Forelimb muscle (tissue), 1 donor: ENCODE measurements at regions not wholly inside any gene's neighbourhood (a gene's known extent, or its start where the extent isn't known, plus 50 kb on each side); places are given as distances from the start of the nearest gene placed in this dataset.
"Not testable (repeated sequence)": the region's sequence is repeated elsewhere in the genome, so short reads cannot be mapped to it uniquely, and the experiment has no call there.

Source experiments
- DNase-seq: peaks from one replicate; pipeline ENCODE4 v3.0.0-alpha.2; 2013; ENCODE audit warnings: low read depth

DNA sequence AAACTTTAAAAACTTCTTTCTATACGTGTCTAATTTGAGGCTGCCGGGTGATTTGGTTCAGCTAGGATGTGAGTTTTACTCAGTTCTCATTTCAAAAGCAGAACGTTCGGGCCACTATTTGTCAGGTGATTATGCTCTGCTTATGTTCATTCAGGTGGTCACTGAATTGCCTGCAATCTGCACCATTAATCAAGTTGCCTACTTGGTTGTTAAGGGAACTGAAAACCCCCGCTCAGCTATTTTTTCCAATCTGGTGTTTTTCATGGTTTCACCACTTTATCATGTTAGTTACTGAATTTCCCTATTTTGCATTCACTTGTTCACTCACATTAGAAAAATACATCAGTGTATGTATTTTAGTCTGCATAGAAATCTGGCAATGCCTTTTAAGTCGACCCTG, 523.0 kb downstream of the CSNK1G3 start:
- DNase-seq, result no peak

DNA sequence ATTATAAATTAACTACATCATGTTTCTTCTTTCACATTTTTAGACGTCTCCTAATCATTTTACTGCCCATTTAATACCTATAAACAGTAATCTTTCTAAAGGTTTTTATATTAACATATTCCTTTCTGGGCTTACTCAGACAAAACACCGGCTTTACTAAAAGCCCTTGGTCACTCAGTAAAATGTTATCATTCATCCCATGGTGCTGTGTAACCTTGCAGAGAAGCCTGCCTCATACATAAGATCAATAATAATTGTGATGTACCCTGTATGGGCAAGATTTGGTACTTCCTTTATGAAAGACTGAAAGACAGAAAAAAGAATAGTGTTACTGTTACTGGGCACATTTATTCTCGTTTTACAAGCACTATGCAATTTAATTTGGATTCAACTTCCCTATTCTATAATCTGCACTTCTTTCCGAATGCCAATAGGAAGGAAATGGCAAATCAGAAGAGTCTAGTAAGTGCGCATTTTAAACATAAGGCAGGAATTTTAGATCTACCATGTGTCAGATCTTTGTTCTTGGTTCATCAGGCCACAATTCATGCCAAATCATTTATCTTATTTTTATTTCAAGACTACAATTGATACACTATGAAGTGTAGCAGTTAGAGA, 522.2 kb downstream of the CSNK1G3 start:
- DNase-seq, result no peak

GRCh38 chr5:124030043-124030491, 518.1 kb downstream of the CSNK1G3 start:
- DNase-seq, result no peak

GRCh38 chr5:124027441-124027840, 515.5 kb downstream of the CSNK1G3 start:
- DNase-seq, result no peak

DNA sequence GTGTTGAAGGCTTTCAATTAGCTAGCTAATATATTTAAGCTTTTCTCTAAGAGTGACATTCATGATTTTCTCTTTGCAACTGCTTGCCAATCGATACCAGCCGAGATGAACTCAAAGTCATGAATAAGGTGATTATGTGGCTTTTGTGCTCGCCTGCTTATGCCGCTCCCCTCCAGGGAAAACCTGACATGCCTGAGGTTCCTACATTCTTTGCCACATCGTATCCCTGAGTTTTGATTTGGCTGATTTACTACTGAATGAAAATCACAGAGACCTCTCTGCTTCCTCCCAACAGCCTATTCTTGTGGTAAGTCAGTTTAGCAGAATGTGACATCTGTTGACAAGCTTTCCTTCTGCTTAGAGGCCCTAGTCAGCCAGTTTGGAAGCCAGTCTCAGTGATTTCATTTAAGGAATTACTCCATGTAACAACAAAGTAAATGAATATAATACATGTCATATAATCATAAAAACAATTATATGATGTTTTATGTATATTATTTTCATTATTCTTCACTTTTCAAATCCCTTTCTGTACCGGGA, 513.4 kb downstream of the CSNK1G3 start:
- DNase-seq, result no peak

DNA sequence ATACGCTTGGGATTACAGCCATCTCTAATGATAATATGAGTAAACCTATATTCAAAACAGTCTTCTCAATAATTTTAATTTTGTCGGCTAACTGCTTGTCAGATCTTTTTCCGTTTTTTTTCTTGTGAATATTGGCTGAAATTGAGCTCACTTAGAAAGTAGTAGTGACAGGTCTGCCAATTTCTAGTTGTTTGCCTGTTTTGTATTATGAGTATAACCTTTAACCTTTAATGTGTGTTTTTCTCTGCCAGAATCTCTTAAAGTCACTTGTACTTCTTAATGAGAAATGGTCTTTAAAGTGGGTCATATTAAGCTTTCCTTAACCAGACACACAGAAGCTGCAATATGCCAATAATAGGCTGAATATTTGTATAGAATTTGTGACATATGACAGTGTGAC, 511.0 kb downstream of the CSNK1G3 start:
- no peak for DNase-seq

DNA sequence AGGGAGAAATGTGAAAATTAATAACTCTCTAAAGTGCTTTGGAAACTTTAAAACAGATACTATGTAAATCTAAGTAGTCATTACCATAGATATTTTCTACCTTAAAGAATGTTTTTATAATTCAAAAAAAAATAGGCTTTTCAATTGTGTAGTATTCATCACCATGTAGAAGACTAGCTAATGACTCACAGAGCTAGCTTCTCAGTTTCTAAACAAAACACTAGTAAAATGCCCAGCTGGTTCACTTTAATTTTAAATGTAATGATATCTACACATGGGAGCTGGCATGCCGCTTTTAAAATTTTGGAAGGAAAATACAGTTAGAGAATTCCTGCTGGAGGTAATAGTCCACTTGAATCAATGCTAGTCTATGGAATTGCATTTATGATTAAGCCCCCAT, 509.8 kb downstream of the CSNK1G3 start:
- DNase-seq, result no peak

- DNase-seq, result no peak
Observed at GRCh38 chr5:124021066-124021641, 509.2 kb downstream of the CSNK1G3 start.

GRCh38 chr5:124017321-124017720, 505.3 kb downstream of the CSNK1G3 start:
- DNase-seq, result not testable (repeated sequence)

GRCh38 chr5:124007675-124008398, 495.9 kb downstream of the CSNK1G3 start:
- DNase-seq, result no peak

DNA sequence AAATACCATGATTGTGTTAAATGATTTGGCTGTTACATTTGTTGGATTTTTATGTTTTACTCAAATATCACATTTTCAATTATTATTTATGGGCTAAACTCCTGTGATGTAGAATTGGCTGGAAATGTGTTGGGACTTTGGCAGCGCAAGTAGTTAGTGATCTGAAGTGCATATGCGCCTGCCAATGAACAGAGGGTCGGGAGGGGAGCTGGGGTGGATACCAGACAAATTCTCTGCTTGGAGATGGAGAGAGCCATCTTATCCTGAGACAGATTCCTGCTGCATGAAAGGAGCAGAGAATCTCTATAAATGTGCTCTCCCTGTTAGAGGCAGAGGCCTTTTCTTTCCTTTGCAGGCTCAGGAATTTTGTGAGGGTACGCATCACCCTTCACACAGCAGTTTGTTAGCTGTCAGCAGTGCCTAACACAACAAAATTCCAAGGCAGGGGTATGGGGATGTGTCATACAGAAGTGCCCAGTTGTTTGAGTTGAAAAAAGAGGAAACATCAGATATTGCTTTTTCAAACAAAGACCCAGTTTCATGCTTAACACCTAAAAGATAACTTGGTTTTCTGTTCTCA, 489.1 kb downstream of the CSNK1G3 start:
- DNase-seq, result no peak

DNA sequence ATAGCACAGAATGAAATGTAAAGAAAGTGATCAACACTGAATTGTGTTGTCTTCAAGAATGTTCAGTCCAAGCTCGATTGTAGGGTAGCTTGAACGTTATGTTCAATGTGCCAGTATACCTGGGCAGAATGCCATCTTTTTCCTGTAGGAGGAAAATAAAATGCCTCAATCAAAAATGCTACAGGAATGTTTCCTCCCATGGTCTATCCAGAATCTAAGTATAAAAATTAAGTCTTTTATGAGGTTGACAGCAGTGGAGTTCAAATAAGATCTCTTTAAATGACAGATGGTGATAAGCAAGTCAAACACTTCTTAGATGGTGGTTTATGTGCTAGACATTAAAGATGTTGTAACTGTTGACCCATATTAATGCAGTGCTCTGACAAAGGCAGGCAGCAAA, 488.6 kb downstream of the CSNK1G3 start:
- DNase-seq, result no peak

GRCh38 chr5:123997462-123998215, 485.7 kb downstream of the CSNK1G3 start:
- no peak for DNase-seq

- DNase-seq, result no peak
Observed at GRCh38 chr5:123997064-123997461, 485.1 kb downstream of the CSNK1G3 start.

DNA sequence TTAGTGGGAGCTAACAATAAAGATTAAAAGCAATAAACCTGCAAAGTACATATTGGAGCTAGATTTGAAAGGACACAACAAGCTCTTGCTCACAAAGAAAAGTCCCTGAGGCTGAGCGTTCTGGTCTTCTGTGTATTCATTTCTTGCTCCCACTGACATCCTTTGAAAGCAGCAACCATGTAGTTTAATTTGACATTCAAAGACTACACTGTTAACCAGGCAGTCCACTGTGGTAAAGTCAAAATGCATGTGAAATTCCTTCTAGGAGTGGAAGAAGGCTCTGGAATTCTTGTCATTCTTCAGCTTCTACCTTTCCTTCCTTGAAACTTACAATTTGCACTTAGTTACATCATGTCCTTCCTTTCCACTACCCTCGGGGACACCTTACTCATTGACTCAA, 480.7 kb downstream of the CSNK1G3 start:
- DNase-seq, result no peak

GRCh38 chr5:123987956-123988355, 476.0 kb downstream of the CSNK1G3 start:
- no peak for DNase-seq

DNA sequence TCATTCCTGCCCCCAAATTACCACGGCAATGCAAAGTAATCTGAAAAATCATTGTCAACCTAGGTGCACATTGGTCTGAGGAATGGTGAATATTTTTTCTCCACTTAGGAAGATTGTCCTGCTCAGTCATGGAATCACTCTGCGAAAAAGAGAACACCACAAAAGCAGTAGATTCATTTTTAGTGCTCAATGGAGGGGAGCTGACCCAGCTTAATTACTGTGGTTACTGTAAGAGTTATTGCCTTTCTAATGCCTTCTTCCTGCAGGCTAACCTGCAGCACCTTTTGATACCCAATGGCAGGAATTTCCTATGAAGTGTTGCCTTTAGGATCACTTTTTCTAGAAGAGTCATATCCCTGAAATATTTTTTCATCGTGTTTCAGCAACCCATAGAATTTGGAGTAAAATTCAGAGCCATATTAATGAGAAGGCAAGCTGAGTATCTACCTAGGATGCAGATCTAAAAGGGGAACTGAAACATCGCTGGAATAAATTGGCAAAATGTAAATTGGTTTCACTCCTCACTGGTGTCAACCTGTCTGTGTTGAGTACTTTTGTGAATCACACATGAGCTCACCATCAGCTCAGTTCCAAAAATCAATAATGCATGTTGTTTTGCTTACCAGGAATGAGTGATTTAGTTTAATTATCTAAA, 464.5 kb downstream of the CSNK1G3 start:
- no peak for DNase-seq

DNA sequence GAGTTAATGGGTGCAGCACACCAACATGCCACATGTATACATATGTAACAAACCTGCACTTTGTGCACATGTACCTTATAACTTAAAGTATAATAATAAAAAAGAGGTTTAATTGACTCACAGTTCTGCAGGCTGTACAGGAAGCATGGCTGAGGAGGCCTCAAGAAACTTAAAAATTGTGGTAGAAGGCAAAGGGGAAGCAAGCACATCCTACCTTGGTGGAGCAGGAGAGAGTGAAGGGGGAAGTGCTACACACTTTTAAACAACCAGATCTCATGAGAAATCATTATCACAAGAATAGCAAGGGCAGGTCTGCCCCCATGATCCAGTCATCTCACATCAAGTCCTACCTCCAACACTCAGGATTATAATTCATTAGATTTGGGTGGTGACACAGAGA, 463.5 kb downstream of the CSNK1G3 start:
- DNase-seq, result not testable (repeated sequence)

GRCh38 chr5:123966781-123967180, 454.8 kb downstream of the CSNK1G3 start:
- no peak for DNase-seq

DNA sequence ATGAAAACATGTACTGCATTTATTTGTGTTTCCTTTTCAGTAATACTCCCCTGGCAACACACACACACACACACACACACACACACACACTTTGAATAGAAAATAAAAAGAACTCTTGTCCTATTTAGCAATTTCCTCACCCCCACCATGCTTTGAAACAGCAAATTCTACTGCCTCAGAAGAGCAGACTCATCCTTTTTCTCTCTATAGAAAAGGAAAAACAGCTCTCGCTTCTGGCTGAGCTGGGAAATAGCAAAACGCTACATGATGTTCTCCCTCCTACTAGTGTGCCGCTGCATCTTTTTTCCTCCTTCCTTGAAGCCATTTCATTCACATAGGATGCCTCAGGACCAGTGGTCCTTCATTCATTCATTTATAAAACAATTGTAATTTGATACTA, 453.6 kb downstream of the CSNK1G3 start:
- no peak for DNase-seq

- DNase-seq, result no peak
Observed at GRCh38 chr5:123964884-123965283, 452.9 kb downstream of the CSNK1G3 start.
